Astrocyte of the cerebellum (primary cell): ENCODE measurements at regions not wholly inside any gene's neighbourhood (a gene's known extent, or its start where the extent isn't known, plus 50 kb on each side); places are given as distances from the start of the nearest gene placed in this dataset.

ENCODE experiments used
- DNase-seq: peaks from one replicate; pipeline ENCODE4 v3.0.0-alpha.2; 2011; ENCODE audit warnings: low read depth
- H3K4me3 ChIP-seq: 2 replicates; pipeline ENCODE4 v1.5.1; 2011; ENCODE audit warnings: mild to moderate bottlenecking, low read depth, low read length, moderate library complexity
- in situ Hi-C: cut with HindIII; loops from 2 replicates; pipeline ENCODE4 v1.10.0; 2017; ENCODE audit warnings: low sequenced_read_pairs
- TF ChIP-seq, protein P1 (sequence below): IDR thresholded peaks from 2 replicates; pipeline ENCODE4 v1.5.1; 2012; ENCODE audit warnings: low read length, low read depth, moderate library complexity, mild to moderate bottlenecking; ENCODE audit errors: missing control alignments

DNA sequence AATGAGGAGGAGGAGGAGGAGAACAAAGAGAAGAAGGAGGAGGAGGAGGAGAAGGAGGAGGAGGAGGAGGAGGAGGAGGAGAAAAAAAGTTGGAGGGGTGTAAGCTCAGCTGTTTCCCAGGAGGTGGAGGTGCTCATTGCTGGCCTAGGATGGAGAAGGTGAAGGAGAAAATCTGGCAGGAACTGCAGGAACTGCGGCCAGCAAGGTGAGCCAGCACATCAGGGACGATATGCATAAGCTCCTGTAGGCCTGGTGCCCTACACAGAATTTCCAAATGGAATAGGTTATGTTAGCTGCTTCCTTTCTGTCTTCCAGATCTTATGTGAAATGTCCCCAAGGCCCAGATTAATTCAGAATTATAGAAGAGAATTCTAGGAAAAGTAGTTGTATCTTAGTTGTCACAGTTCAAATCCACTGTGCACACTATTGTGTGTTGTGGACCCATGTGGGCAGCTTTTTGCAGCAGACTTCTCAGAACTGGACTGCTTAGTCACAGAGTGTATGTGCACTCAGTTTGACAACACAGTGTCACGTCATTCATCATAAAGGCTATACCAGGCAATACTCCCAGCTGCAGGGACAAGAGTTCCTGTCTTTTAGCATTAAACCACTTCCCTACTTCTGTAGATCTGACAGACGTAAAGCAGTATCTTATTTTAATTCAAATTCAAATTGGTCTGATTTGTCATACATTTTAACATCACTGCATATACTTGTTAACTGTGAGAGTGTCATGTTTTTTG is 303.7 kb downstream of the HLX start:
- in situ Hi-C loops = loop anchor here (10.0 kb wide), 1 partner anchor 268 kb away; no protein-coding TSS in a partner anchor
- H3K4me3 ChIP-seq = no peak overlapping the region
- DNase-seq = no peak
- TF ChIP-seq, protein P1, sequence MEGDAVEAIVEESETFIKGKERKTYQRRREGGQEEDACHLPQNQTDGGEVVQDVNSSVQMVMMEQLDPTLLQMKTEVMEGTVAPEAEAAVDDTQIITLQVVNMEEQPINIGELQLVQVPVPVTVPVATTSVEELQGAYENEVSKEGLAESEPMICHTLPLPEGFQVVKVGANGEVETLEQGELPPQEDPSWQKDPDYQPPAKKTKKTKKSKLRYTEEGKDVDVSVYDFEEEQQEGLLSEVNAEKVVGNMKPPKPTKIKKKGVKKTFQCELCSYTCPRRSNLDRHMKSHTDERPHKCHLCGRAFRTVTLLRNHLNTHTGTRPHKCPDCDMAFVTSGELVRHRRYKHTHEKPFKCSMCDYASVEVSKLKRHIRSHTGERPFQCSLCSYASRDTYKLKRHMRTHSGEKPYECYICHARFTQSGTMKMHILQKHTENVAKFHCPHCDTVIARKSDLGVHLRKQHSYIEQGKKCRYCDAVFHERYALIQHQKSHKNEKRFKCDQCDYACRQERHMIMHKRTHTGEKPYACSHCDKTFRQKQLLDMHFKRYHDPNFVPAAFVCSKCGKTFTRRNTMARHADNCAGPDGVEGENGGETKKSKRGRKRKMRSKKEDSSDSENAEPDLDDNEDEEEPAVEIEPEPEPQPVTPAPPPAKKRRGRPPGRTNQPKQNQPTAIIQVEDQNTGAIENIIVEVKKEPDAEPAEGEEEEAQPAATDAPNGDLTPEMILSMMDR = no peak

DNA sequence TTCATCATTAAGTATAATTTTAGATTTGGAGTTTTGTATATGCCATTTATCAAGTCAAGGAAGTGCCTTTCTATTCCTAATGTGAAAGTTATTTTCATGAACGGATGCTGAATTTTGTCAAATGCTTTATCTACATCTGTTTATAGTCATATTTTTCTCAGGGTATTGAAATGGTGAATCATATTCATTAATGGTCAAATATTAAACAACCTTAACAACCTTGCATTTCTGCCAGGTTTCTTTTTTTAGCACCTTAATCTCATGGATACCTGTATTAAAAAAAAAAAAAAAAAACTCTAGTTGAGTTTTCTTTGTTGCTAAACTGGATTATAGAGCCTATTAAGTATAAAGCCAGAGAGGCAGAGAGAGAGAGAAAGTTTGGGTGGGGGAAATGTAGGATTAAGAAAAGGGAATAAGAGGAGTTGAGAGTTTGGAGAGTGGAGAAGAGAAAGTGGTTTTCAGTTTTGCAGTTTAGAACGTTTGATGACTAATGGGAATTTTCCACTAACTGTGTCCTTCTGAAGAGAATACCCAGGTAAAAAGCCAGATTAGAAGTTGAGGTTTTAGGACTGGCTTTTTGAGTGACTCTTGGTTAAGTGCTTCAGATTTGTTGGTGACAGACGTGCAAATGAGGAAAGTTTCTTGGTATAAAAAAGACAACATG is 305.0 kb downstream of the HLX start:
- in situ Hi-C loops = loop anchor here (10.0 kb wide), 1 partner anchor 269 kb away; no protein-coding TSS in a partner anchor
- no peak for DNase-seq
- TF ChIP-seq, protein P1 = no peak
- H3K4me3 ChIP-seq = no peak overlapping the region

DNA sequence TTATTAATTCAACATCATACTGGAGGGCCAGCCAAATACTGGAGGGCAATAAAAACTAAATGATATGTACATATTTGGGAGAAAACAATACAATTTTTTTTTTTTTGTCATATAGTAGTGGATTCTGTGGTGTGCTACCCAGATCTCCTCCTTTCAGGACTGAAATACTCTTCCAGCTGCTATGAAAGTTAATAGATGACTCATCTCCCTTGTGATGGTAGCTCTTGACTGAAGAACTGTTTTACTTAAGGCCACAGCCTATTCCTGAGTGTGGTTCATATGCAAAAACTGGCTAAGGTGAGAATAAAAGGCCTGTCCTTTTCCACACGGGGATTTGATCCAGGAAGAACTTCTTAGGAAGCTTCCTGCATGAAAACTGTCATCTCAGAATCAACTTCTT is 307.9 kb downstream of the HLX start:
- DNase-seq = no peak
- in situ Hi-C loops = loop anchor here (10.0 kb wide), 1 partner anchor 272 kb away; no protein-coding TSS in a partner anchor
- H3K4me3 ChIP-seq = no peak overlapping the region
- TF ChIP-seq, protein P1 = no peak

DNA sequence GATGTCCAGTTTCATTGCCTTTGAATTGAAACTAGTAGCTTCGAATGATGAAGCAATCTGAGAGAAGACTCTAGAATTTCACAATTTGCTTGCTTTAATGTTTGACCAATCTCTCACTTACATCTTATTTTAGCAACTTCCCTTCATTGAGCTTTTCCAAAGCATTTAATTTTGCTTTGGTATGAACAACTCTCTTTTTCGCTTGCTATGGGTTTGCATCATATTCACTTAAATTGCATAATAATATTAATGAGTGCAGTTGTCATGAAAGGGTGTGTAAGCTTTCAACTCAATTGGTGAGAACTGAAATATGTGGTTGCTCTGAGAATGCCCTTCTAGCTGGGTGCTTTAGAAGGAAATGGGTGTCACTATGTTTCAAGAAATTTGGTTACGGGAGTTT is 309.2 kb downstream of the HLX start:
- TF ChIP-seq, protein P1 = no peak
- no peak overlapping the region for H3K4me3 ChIP-seq
- in situ Hi-C loops = loop anchor here (10.0 kb wide), 1 partner anchor 274 kb away; no protein-coding TSS in a partner anchor
- DNase-seq = no peak

DNA sequence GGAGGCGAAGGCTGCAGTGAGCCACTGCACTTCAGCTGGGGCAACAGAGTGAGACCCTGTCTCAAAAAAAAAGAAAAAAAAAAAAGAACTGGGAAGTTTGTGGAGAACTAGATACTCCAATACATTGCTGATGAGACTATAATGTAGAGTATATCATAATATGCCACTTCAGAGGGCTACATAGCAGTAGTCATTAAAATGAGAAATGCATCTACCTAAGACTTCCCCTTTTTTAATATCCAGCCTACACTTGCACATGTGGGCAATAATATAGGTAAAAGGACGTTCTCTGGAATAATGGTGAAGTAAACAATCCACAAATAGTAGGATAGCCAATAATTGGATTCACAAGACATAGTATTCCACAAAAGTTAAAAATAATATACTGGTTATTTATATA is 311.0 kb downstream of the HLX start:
- TF ChIP-seq, protein P1 = no peak
- H3K4me3 ChIP-seq = no peak overlapping the region
- in situ Hi-C loops = loop anchor here (5.0 kb wide), 1 partner anchor 73 kb away; no protein-coding TSS in a partner anchor
- no peak for DNase-seq

DNA sequence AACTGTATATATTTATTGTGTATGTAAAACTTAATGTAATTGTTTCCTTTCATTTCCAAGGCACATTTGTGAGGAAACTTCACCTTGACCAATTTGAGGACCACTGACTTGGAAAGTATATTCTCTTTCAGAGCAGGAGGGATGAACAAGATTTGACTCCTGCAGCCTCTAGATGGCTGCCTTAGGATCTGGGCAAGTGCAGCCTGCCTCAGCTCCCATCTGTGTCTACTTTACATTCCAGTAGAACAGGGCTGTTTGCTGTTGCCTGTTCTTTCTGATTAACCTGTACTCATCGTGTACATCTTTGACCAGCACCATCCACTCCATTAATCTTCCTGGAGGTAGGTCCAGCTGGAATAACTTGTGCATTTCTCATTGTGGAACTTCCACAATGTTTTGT is 312.8 kb downstream of the HLX start:
- H3K4me3 ChIP-seq = no peak overlapping the region
- DNase-seq = no peak
- TF ChIP-seq, protein P1 = no peak
- in situ Hi-C loops = loop anchor here (5.0 kb wide), 1 partner anchor 75 kb away; no protein-coding TSS in a partner anchor
